ENCODE measurements at regions not wholly inside any gene's neighbourhood (a gene's known extent, or its start where the extent isn't known, plus 50 kb on each side); places are given as distances from the start of the nearest gene placed in this dataset.
A peak's percentile ranks its signal among the peaks of the same experiment; 100 is the strongest.

- Histone ChIP-seq H3K4me3 (ENCODE audit: low read length) (no peak overlapping the region), H3K9me3 (ENCODE audit: insufficient read depth, low read length) (no peaks in the 10 kb centered on the region), H2AFZ (ENCODE audit: low read depth, low read length) (no peak overlapping the region), H3K9ac (ENCODE audit: low read length) (no peak overlapping the region), H3K4me2 (ENCODE audit: low read length) (no peak overlapping the region), H3K27ac (ENCODE audit: low read length) (no peak overlapping the region), H3K4me1 (ENCODE audit: low read length) (peaks cover 7% of the 10 kb centered on the region), H3K79me2 (ENCODE audit: low read length) (no peaks in the 10 kb centered on the region), H3K36me3 (replicated peaks; ENCODE audit: low read depth, low read length) (no peaks in the 10 kb centered on the region), H4K20me1 (ENCODE audit: insufficient read depth, low read length) (no peaks in the 10 kb centered on the region), H3K27me3 (ENCODE audit: low read depth, low read length) (no peaks in the 10 kb centered on the region)
- TF ChIP-seq EZH2phosphoT487 (IDR thresholded peaks at IDR 0.05; ENCODE audit: low read depth) (no peak), CTCF (IDR thresholded peaks at IDR 0.05; ENCODE audit: low read depth, low read length) (no peak)
Observed at GRCh38 chr1:190658907-190659306, 181.2 kb upstream of the BRINP3 start.

DNA sequence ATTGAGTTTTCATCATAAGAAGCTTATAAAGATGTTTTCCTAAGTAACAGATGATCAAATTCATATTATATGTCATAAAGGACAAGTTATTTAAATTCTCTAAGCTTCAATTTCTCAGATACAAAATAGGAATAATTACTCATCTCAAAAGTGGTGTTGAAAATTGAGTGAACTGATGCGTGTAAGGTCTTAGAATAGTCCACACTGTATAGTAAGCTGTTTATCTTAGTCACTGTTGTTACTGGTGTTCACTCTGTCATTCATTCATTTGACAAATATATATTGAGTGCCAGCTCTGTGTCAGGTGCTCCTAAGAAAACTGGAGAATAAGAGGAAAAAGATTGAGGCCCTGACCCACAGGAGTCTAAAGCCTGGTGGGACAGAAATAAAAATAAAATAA lies 186.3 kb upstream of the BRINP3 start:
- H4K20me1 ChIP-seq (ENCODE audit: insufficient read depth, low read length): no peaks in the 10 kb centered on the region
- peak overlapping the region; percentile 32 for H3K4me2 ChIP-seq (ENCODE audit: low read length)
- TF ChIP-seq CTCF (IDR thresholded peaks at IDR 0.05; ENCODE audit: low read depth, low read length) (no peak), EZH2phosphoT487 (IDR thresholded peaks at IDR 0.05; ENCODE audit: low read depth) (no peak)
- H3K27ac ChIP-seq (ENCODE audit: low read length): peak overlapping the region; percentile 2; the same call in 1 of the 2 replicates
- no peaks in the 10 kb centered on the region for H3K36me3 ChIP-seq (replicated peaks; ENCODE audit: low read depth, low read length)
- no peak overlapping the region for H3K9ac ChIP-seq (ENCODE audit: low read length)
- peaks cover 14% of the 10 kb centered on the region for H3K4me1 ChIP-seq (ENCODE audit: low read length)
- 0 out of 2 replicates have a peak, but pooled peaks cover 3% of the 10 kb centered on the region for H3K9me3 ChIP-seq (ENCODE audit: insufficient read depth, low read length)
- H2AFZ ChIP-seq (ENCODE audit: low read depth, low read length): peak overlapping the region; percentile 39; the same call in 1 of the 2 replicates
- H3K4me3 ChIP-seq (ENCODE audit: low read length): no peak overlapping the region
- no peaks in the 10 kb centered on the region for H3K79me2 ChIP-seq (ENCODE audit: low read length)
- H3K27me3 ChIP-seq (ENCODE audit: low read depth, low read length): no peaks in the 10 kb centered on the region

DNA sequence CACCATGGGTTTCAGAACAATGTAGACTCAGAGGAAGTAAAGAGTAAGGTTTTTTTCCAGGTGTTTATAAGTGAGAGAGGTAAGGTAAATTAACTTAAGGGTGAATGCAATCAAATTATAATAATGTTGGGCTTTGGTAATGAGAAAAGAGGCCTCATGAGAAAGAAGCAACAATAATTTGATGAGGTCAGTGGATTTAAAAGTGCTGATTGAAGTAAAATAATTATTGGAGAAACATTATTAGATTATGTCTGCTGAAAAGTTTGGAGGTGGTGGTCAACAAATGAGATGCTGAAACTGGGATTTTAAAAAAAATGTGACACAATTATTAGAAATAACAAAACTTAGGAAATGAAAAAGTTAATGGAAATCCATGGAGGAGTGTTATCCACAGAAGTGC lies 187.4 kb upstream of the BRINP3 start:
- Histone ChIP-seq H3K79me2 (ENCODE audit: low read length) (no peaks in the 10 kb centered on the region), H3K27me3 (ENCODE audit: low read depth, low read length) (no peaks in the 10 kb centered on the region), H3K9me3 (ENCODE audit: insufficient read depth, low read length) (0 out of 2 replicates have a peak, but pooled peaks cover 3% of the 10 kb centered on the region), H3K4me2 (ENCODE audit: low read length) (no peak overlapping the region), H3K36me3 (replicated peaks; ENCODE audit: low read depth, low read length) (no peaks in the 10 kb centered on the region), H3K9ac (ENCODE audit: low read length) (no peak overlapping the region), H3K4me3 (ENCODE audit: low read length) (no peak overlapping the region), H3K4me1 (ENCODE audit: low read length) (peaks cover 14% of the 10 kb centered on the region), H4K20me1 (ENCODE audit: insufficient read depth, low read length) (no peaks in the 10 kb centered on the region), H2AFZ (ENCODE audit: low read depth, low read length) (no peak overlapping the region), H3K27ac (ENCODE audit: low read length) (no peak overlapping the region)
- no peak for TF ChIP-seq EZH2phosphoT487 (IDR thresholded peaks at IDR 0.05; ENCODE audit: low read depth)
- no peak for TF ChIP-seq CTCF (IDR thresholded peaks at IDR 0.05; ENCODE audit: low read depth, low read length)

DNA sequence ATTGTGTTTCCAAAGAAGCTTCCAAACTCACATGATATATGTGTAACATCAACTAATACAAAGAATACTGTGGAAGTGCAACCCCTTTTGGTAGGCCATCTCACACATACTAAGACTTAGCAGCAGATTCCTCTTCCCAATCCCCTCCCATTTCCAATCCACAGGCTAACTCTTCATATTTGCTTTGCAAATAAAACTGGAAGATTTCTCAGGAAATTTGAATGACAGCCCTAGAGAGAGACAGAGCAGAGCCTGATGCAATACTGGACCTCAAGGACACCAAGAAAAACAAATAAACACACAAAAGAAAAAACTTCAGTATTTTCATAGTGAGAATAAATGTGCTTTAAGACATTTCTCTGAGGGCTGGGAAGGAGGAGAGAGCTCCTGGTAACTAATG lies 190.2 kb upstream of the BRINP3 start:
- no peak overlapping the region for H3K4me3 ChIP-seq (ENCODE audit: low read length)
- peaks cover 14% of the 10 kb centered on the region for H3K4me1 ChIP-seq (ENCODE audit: low read length)
- H3K36me3 ChIP-seq (replicated peaks; ENCODE audit: low read depth, low read length): no peaks in the 10 kb centered on the region
- H3K27ac ChIP-seq (ENCODE audit: low read length): no peak overlapping the region
- H3K27me3 ChIP-seq (ENCODE audit: low read depth, low read length): no peaks in the 10 kb centered on the region
- no peak overlapping the region for H2AFZ ChIP-seq (ENCODE audit: low read depth, low read length)
- H4K20me1 ChIP-seq (ENCODE audit: insufficient read depth, low read length): no peaks in the 10 kb centered on the region
- no peak overlapping the region for H3K9ac ChIP-seq (ENCODE audit: low read length)
- H3K79me2 ChIP-seq (ENCODE audit: low read length): no peaks in the 10 kb centered on the region
- H3K9me3 ChIP-seq (ENCODE audit: insufficient read depth, low read length): 0 out of 2 replicates have a peak, but pooled peaks cover 3% of the 10 kb centered on the region
- H3K4me2 ChIP-seq (ENCODE audit: low read length): no peak overlapping the region
- TF ChIP-seq EZH2phosphoT487 (IDR thresholded peaks at IDR 0.05; ENCODE audit: low read depth): no peak
- no peak for TF ChIP-seq CTCF (IDR thresholded peaks at IDR 0.05; ENCODE audit: low read depth, low read length)
